ENCODE measurements at regions not wholly inside any gene's neighbourhood (a gene's known extent, or its start where the extent isn't known, plus 50 kb on each side); places are given as distances from the start of the nearest gene placed in this dataset.

DNA sequence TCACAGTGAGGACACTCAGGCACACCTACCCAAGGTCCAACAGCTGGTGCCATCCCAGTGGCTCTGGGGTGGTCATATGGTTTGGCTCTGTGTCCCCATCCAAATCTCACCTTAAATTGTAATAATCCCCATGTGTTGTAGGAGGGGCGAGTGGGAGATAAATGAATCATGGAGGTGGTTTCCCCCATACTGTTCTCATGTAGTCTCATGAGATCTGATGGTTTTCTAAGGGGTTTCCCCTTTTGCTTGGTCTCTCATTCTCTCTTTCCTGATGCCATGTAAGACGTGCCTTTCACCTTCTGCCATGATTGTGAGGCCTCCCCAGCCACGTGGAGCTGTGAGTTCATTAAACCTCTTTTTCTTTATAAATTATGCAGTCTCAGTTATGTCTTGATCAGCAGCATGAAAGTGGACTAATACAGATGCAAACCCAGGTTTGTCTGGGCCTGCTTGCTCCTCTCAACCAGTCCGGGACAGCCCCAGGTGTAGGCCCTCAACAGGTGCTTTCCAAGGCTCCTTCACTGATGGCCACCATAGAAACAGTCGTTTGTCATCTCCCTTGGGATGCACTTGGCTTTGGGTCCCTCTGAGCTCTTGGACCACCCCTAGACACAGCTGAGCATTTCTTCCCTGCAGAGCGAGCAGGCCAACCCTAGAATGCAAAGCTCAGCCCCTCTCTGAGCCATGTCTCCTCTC lies 101.3 kb upstream of the CTBP2 start:
- no peak for TF ChIP-seq JUNB (IDR thresholded peaks at IDR 0.05)
- TF ChIP-seq SMC3 (IDR thresholded peaks at IDR 0.05), result no peak
- TF ChIP-seq, protein P1, sequence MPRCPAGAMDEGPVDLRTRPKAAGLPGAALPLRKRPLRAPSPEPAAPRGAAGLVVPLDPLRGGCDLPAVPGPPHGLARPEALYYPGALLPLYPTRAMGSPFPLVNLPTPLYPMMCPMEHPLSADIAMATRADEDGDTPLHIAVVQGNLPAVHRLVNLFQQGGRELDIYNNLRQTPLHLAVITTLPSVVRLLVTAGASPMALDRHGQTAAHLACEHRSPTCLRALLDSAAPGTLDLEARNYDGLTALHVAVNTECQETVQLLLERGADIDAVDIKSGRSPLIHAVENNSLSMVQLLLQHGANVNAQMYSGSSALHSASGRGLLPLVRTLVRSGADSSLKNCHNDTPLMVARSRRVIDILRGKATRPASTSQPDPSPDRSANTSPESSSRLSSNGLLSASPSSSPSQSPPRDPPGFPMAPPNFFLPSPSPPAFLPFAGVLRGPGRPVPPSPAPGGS (IDR thresholded peaks at IDR 0.05), result no peak

Measured in A549 (cell line).